Coronary artery (tissue), 2 donors: ENCODE measurements at regions not wholly inside any gene's neighbourhood (a gene's known extent, or its start where the extent isn't known, plus 50 kb on each side); places are given as distances from the start of the nearest gene placed in this dataset.
"Not testable (repeated sequence)": the region's sequence is repeated elsewhere in the genome, so short reads cannot be mapped to it uniquely, and the experiment has no call there.

ENCODE experiments used
- DNase-seq: peaks from one replicate; pipeline ENCODE4 v3.0.0-alpha.2; 2017; ENCODE audit warnings: low spot score
- H3K27ac ChIP-seq, 2 donors: fragments of 200-600 bp; sonication (generic); one replicate each; pipeline ENCODE4 v1.5.1; 2016 to 2019
- H3K4me3 ChIP-seq: fragments of 200-600 bp; sonication (generic); 2 replicates; pipeline ENCODE4 v1.5.1; 2016; ENCODE audit warnings: mild to moderate bottlenecking, moderate library complexity
- TF ChIP-seq, protein P1 (sequence below): fragments of 200-600 bp; sonication (generic); IDR thresholded peaks from one replicate; pipeline ENCODE4 v1.5.1; 2019; ENCODE audit warnings: antibody characterized with exemption

DNA sequence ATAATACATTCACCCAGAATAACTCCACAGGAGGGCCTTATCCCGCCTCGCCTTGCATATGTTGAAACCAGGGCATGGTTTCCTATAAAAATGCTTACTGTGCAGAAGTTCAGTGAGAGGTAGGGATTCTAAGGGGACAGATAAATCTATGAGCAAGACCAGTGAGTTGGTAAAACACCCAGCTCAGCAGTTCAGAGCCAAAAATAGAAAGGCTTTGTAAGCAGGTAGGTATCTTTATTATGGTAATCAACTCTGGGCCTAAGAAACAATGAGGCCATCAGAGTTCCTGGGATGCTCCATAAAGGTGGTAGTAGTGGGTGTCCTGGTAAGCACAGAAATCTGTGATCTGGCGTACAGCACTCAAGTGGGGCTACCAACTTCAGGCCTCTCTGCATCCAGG, 549.4 kb upstream of the CDH5 start:
- no peak overlapping the region for H3K27ac ChIP-seq
- TF ChIP-seq, protein P1, sequence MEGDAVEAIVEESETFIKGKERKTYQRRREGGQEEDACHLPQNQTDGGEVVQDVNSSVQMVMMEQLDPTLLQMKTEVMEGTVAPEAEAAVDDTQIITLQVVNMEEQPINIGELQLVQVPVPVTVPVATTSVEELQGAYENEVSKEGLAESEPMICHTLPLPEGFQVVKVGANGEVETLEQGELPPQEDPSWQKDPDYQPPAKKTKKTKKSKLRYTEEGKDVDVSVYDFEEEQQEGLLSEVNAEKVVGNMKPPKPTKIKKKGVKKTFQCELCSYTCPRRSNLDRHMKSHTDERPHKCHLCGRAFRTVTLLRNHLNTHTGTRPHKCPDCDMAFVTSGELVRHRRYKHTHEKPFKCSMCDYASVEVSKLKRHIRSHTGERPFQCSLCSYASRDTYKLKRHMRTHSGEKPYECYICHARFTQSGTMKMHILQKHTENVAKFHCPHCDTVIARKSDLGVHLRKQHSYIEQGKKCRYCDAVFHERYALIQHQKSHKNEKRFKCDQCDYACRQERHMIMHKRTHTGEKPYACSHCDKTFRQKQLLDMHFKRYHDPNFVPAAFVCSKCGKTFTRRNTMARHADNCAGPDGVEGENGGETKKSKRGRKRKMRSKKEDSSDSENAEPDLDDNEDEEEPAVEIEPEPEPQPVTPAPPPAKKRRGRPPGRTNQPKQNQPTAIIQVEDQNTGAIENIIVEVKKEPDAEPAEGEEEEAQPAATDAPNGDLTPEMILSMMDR: no peak
- H3K4me3 ChIP-seq: no peak overlapping the region
- no peak for DNase-seq

DNA sequence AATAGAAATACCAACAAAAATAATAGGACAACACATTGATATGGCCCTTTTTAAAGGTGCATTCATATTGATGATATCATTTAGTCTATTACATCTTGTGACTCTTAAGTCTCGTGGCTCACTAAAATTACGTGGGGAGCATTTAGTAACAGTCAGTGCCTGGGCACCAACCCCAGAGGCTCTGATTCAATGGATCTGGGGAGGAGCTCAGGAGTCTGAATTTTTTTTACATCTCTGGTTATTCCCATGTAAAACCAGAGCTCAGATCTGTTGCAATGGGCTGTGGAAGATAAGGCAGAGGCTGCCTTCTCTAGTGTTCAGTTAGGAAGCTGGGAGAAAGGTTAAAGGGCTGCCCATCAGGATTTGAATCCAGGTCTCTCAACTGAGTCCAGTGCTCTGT, 549.9 kb upstream of the CDH5 start:
- Histone ChIP-seq H3K27ac (no peak overlapping the region), H3K4me3 (no peak overlapping the region)
- TF ChIP-seq, protein P1: no peak
- DNase-seq: no peak

DNA sequence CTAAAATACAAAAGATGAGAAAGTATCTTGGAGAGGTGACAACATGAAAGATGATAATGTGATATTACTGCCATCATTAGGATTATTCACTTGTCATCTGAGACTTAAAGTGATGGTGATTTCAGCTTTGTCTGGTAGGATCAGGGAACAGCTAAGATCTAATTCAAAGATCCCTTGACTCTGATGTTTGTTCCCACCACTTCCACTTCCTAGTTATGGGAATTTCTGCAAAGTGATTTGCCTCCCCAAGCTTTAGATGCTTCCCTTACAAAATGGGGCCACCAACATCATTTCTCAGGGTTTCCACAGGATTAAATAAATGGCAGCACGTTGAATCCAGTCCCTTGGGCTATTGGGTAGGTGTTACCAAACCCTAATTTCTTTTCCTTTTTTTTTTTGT, 550.8 kb upstream of the CDH5 start:
- H3K4me3 ChIP-seq: no peak overlapping the region
- no peak for DNase-seq
- H3K27ac ChIP-seq: no peak overlapping the region
- TF ChIP-seq, protein P1: no peak

DNA sequence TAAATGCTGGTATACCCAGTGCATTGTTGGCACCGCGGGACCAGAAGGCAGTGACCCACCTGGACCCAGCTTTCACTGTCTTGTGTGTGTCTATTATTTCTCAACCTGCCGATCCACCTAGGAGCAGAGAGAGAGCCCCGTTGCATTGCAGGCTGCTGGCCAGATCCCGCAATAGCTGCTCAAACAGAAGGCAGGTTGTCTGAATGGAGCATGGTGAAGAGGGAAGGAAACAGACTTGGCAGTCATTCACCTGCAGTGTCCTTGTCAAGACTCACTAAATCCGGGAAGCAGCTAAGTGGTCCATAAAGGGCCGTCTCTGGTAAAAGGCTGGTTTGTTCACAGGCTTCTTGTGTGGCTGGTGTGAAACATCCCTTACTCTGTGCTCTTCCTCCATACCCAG, 552.6 kb upstream of the CDH5 start:
- not testable (repeated sequence) for H3K27ac ChIP-seq, H3K4me3 ChIP-seq, DNase-seq

DNA sequence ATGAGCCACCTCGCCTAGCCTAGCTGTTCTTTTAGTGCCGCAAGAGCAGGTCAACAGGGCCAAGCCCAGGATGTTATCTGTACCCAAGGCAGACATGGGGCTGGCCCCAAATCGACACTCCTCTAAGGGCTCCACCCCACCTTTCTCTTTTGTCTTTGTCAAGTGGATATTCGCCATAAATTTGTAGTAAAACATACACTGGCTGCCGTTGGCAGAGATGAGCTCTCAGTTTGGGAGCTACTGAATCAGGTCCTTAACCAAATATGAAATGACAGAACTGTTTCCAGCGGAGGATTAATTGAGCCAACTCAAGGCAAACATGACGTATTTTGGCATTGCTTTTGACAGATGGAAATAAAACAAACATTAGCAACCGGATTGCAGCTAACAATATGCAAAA, 556.9 kb upstream of the CDH5 start:
- TF ChIP-seq, protein P1: no peak
- Histone ChIP-seq H3K27ac (no peak overlapping the region), H3K4me3 (no peak overlapping the region)
- DNase-seq: no peak

DNA sequence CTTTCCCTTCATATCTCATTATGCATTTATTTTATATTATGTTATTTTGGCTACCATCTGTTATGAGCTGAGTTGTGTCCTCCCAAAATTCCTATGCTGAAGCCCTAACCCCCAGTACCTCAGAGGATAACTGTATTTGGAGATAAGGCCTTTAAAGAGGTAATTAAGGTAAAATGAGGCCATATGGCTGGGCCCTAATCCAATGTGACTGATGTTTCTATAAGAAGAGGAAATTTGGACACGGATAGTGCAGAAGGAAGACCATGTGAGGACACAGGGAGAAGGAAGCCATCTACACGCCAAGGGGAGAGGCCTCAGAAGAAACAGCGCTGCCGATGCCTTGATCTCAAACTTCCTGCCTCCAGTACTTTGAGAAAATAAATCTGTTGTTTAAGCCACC, 557.7 kb upstream of the CDH5 start:
- TF ChIP-seq, protein P1: no peak
- no peak overlapping the region for H3K4me3 ChIP-seq
- H3K27ac ChIP-seq: no peak overlapping the region
- no peak for DNase-seq

DNA sequence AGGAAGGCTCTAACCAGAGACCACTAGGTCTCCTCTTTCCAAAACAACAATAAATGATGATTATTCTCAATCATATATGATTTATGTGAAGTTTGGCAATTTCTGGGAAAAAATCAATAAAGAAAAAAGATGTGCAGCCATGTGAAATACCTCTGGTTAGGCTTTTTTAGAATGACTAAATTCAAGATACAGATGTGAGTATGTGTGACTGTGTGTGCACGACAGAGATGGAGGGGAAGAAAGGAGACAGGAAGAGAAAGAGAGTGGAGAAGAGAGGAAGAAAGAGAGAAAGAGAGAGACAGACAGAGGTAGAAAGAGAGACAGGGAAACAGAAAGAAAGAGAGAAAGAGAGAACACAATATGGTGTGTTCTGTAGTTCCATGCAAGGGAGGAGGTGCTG, 558.6 kb upstream of the CDH5 start:
- no peak overlapping the region for H3K4me3 ChIP-seq
- TF ChIP-seq, protein P1: no peak
- H3K27ac ChIP-seq: no peak overlapping the region
- DNase-seq: no peak

DNA sequence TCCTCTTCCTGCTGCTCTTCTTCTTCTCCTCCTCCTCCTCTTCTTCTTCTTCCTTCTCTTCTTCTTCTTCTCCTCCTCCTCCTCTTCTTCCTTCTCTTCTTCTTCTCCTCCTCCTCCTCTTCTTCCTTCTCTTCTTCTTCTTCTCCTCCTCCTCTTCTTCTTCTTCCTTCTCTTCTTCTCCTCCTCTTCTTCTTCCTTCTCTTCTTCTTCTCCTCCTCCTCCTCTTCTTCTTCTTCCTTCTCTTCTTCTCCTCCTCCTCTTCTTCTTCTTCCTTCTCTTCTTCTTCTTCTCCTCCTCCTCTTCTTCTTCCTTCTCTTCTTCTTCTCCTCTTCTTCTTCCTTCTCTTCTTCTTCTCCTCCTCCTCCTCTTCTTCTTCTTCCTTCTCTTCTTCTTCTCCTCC, 560.8 kb upstream of the CDH5 start:
- not testable (repeated sequence) for DNase-seq, H3K4me3 ChIP-seq, H3K27ac ChIP-seq
